ENCODE measurements at regions not wholly inside any gene's neighbourhood (a gene's known extent, or its start where the extent isn't known, plus 50 kb on each side); places are given as distances from the start of the nearest gene placed in this dataset.
A peak's percentile ranks its signal among the peaks of the same experiment; 100 is the strongest.
"Not testable (repeated sequence)": the region's sequence is repeated elsewhere in the genome, so short reads cannot be mapped to it uniquely, and the experiment has no call there.

DNA sequence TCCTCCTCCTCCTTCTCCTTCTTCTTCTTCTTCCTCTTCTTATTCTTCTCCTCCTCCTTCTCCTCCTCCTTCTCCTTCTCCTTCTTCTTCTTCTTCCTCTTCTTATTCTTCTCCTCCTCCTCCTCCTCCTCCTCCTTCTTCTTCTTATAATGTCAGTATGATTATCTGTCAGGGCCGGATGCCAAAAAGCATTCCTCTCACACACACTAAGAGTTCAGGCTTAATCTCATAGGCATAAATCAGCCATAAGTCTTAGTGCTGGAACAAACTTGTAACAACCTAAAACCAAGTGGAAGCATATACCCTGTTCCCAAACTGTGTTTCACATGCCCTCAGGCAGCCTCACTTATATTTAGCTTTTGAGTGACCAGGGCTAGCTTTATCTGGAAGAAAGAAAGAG is 240.3 kb downstream of the LMX1A start:
- no peak for DNase-seq
- H3K9me3 Mint-ChIP-seq: no peaks in the 10 kb centered on the region
- peaks cover 19% of the 10 kb centered on the region for H3K4me1 Mint-ChIP-seq
- peaks cover 93% of the 10 kb centered on the region for H3K27me3 Mint-ChIP-seq (ENCODE audit: low read depth, poor library complexity)
- TF ChIP-seq, protein P1, sequence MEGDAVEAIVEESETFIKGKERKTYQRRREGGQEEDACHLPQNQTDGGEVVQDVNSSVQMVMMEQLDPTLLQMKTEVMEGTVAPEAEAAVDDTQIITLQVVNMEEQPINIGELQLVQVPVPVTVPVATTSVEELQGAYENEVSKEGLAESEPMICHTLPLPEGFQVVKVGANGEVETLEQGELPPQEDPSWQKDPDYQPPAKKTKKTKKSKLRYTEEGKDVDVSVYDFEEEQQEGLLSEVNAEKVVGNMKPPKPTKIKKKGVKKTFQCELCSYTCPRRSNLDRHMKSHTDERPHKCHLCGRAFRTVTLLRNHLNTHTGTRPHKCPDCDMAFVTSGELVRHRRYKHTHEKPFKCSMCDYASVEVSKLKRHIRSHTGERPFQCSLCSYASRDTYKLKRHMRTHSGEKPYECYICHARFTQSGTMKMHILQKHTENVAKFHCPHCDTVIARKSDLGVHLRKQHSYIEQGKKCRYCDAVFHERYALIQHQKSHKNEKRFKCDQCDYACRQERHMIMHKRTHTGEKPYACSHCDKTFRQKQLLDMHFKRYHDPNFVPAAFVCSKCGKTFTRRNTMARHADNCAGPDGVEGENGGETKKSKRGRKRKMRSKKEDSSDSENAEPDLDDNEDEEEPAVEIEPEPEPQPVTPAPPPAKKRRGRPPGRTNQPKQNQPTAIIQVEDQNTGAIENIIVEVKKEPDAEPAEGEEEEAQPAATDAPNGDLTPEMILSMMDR (IDR thresholded peaks at IDR 0.05): no peak
- no peak overlapping the region for H3K4me3 Mint-ChIP-seq
- no peak overlapping the region for H3K27ac Mint-ChIP-seq
- no peaks in the 10 kb centered on the region for H3K36me3 Mint-ChIP-seq (ENCODE audit: low read depth)

DNA sequence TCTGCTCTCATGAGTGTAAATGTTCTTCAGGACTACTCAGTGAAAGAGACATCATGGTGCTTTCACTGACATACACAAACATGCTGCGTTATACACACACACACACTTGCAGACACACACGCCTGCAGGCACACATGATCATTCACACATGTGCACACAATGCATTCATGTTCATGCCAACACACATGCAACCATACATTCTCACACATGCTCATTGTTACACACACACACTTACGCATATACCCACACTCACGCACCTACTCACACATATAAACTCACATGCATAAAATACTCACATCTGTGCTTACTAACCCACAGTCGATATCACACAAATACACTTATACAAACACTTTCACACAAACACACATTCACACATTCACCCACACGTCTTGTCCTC is 241.6 kb downstream of the LMX1A start:
- TF ChIP-seq, protein P1 (IDR thresholded peaks at IDR 0.05): no peak
- H3K27ac Mint-ChIP-seq: no peak overlapping the region
- H3K9me3 Mint-ChIP-seq: no peaks in the 10 kb centered on the region
- peaks cover 84% of the 10 kb centered on the region for H3K27me3 Mint-ChIP-seq (ENCODE audit: low read depth, poor library complexity)
- no peaks in the 10 kb centered on the region for H3K36me3 Mint-ChIP-seq (ENCODE audit: low read depth)
- H3K4me3 Mint-ChIP-seq: no peak overlapping the region
- peaks cover 19% of the 10 kb centered on the region for H3K4me1 Mint-ChIP-seq
- DNase-seq: no peak

DNA sequence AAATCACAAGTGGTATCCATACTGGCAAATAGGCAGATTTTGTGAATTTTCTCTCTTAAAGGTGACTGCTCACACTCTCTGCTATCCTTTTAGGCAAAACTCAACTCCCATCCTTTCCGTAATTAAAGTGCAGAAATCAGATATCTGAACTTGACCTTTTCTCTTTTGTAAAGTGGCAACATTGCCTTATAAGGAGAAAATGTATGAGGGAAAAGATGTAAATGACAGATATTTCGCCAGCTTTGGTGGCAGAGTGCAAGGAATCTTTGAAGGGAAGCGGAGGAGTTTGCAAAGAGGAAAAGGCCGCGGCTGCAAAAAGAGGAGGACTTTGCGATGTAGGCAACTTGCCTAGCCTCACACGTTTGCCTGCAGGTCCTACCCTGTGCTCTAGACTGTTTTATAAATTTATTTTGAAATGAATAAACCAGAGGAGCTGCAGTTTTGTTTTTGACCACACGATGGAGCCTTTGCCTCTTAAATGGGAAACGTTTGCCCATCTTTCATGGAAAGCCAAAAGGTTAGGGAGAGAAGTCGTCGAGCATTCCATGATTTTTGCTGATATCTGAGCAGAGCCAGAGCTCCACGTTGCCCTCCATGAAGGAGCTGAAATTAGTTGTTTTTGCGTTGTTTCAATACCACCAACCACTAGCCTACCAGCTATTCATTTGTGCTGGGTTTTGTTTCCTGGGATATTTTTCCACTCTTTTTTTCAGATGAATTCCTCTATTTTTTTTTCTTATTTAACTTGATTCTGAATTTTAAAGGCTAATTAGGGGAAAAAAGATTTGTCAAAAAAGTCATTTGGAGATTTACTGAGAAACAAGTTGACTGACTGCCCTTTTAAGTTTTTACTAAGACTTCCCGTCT is 242.3 kb downstream of the LMX1A start:
- no peak overlapping the region for H3K4me3 Mint-ChIP-seq
- no peaks in the 10 kb centered on the region for H3K9me3 Mint-ChIP-seq
- H3K4me1 Mint-ChIP-seq: peaks cover 19% of the 10 kb centered on the region
- H3K27me3 Mint-ChIP-seq (ENCODE audit: low read depth, poor library complexity): peaks cover 77% of the 10 kb centered on the region
- DNase-seq: peak; percentile 72
- TF ChIP-seq, protein P1 (IDR thresholded peaks at IDR 0.05): peak; percentile 88
- H3K27ac Mint-ChIP-seq: no peak overlapping the region
- H3K36me3 Mint-ChIP-seq (ENCODE audit: low read depth): no peaks in the 10 kb centered on the region

DNA sequence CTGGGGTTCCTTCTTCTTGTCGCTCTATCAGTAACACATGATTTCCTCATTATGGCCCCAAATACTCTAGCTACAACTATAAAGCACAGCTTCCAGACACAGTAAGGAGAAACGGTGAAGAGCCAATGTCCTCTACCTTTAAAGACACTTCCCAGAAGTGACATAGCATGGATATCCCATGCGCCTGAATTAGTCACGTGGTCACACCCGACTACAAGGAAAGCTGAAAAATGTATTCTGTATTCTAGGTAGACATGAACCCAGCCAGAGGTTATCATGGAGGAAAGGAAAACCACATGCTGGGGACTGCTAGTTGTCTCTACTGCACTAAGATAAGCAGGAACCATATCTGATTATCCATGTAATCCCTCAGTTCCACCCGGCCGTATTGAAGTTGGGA is 244.3 kb downstream of the LMX1A start:
- no peaks in the 10 kb centered on the region for H3K9me3 Mint-ChIP-seq
- peaks cover 6% of the 10 kb centered on the region for H3K4me1 Mint-ChIP-seq
- no peak for DNase-seq
- H3K27me3 Mint-ChIP-seq (ENCODE audit: low read depth, poor library complexity): peaks cover 57% of the 10 kb centered on the region
- H3K4me3 Mint-ChIP-seq: no peak overlapping the region
- H3K36me3 Mint-ChIP-seq (ENCODE audit: low read depth): no peaks in the 10 kb centered on the region
- no peak overlapping the region for H3K27ac Mint-ChIP-seq
- TF ChIP-seq, protein P1 (IDR thresholded peaks at IDR 0.05): no peak

DNA sequence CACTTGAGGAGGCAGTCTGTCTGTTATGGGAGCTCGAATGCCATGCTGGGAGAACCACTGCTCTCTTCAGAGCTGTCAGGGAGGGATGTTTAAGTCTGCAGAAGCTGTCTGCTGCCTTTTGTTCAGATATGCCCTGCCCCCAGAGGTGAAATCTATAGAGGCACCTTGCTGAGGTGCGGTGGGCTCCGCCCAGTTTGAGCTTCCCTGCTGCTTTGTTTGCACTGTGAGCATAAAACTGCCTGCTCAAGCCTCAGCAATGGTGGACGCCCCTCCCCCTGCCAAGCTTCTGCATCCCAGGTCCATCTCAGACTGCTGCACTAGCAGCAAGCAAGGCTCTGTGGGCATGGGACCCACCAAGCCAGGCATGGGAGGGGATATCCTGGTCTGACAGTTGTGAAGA is 247.5 kb downstream of the LMX1A start:
- Mint-ChIP-seq H3K36me3 (ENCODE audit: low read depth) (no peaks in the 10 kb centered on the region), H3K4me3 (no peak overlapping the region), H3K27ac (no peak overlapping the region), H3K4me1 (no peaks in the 10 kb centered on the region), H3K9me3 (peaks cover 14% of the 10 kb centered on the region), H3K27me3 (ENCODE audit: low read depth, poor library complexity) (peaks cover 37% of the 10 kb centered on the region)
- no peak for DNase-seq
- TF ChIP-seq, protein P1 (IDR thresholded peaks at IDR 0.05): no peak

DNA sequence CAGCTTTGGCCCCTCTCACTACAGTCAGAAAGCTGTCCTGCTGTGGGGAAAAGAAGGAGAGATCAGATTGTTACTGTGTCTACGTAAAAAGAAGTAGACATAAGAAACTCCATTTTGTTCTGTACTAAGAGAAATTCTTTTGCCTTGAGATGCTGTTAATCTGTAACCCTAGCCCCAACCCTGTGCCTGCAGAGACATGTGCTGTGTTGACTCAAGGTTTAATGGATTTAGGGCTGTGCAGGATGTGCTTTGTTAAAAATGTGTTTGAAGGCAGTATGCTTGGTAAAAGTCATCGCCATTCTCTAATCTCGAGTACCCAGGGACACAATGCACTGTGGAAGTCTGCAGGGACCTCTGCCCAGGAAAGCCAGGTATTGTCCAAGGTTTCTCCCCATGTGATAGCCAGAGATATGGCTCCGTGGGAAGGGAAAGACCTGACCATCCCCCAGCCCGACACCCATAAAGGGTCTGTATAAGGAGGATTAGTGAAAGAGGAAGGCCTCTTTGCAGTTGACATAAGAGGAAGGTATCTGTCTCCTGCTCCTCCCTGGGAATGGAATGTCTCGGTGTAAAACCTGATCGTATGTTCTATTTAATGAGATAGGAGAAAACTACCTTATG is 263.9 kb downstream of the LMX1A start:
- H3K36me3 Mint-ChIP-seq (ENCODE audit: low read depth): peaks cover 21% of the 10 kb centered on the region
- H3K27ac Mint-ChIP-seq: peak overlapping the region; percentile 96

More for the DNA sequence above, 263.9 kb downstream of the LMX1A start:
- H3K4me1 Mint-ChIP-seq: peaks cover 16% of the 10 kb centered on the region
- H3K9me3 Mint-ChIP-seq: peaks cover 78% of the 10 kb centered on the region
- not testable (repeated sequence) for H3K27me3 Mint-ChIP-seq (ENCODE audit: low read depth, poor library complexity); H3K4me3 Mint-ChIP-seq; DNase-seq
